ENCODE measurements at regions not wholly inside any gene's neighbourhood (a gene's known extent, or its start where the extent isn't known, plus 50 kb on each side); places are given as distances from the start of the nearest gene placed in this dataset.

- TF ChIP-seq EZH2 (IDR thresholded peaks at IDR 0.05; ENCODE audit: low read length, unreplicated experiment), result no peak
- TF ChIP-seq EZH2phosphoT487 (IDR thresholded peaks at IDR 0.05; ENCODE audit: borderline replicate concordance, low read length), result no peak
- TF ChIP-seq CTCF (conservative IDR thresholded peaks at IDR 0.05; ENCODE audit: low read depth, low read length), result no peak
- Histone ChIP-seq H2AFZ (ENCODE audit: low read length) (no peak overlapping the region), H4K20me1 (ENCODE audit: low read length) (no peaks in the 10 kb centered on the region), H3K4me2 (ENCODE audit: low read length) (no peak overlapping the region), H3K27me3 (ENCODE audit: low read length) (peaks cover 36% of the 10 kb centered on the region), H3K27ac (ENCODE audit: low read length) (no peak overlapping the region), H3K9me3 (ENCODE audit: low read length) (no peaks in the 10 kb centered on the region), H3K9ac (ENCODE audit: low read length) (no peak overlapping the region), H3K9me2 (replicated peaks; ENCODE audit: low read length) (no peaks in the 10 kb centered on the region), H3K4me1 (ENCODE audit: insufficient read depth, low read length) (peaks cover 11% of the 10 kb centered on the region), H3K4me3 (ENCODE audit: low read length) (no peak overlapping the region), H3K79me2 (ENCODE audit: low read length) (no peaks in the 10 kb centered on the region), H3K36me3 (ENCODE audit: low read depth, low read length) (no peaks in the 10 kb centered on the region), H3F3A (ENCODE audit: low read length, unreplicated experiment) (no peaks in the 10 kb centered on the region)
- no peak for DNase-seq
- ChIA-PET CTCF (no interaction called here), POLR2A (ENCODE audit: unreplicated experiment) (no interaction called here)
- ATAC-seq, result no peak
- BruUV-seq (replicated peaks), result no TSS peak
- intact Hi-C loops (cut with micrococcal nuclease), result loop anchor here (10.0 kb wide), 1 partner anchor 178 kb away; no protein-coding TSS in a partner anchor
Measured at GRCh38 chr11:95363164-95363563, 132.2 kb upstream of the SESN3 start.

DNA sequence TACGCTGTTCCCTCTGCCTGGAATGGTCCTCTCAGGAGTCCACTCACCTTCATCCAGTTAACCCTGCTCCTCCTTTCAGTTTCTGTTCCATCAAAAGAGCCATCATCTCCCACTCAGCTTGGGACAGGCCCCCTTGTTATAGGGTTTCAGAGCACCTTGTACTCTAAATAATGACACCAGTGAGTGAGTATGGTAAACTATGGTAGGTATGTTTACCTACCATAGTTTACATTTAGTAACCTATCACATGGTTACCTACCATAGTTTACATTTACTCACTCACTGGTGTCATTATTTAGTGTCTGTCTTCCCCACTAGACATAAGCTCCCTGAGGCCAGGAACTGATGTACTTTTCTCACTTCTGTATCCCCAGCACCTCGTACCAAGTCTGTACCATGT, 130.2 kb upstream of the SESN3 start:
- H3K4me3 ChIP-seq (ENCODE audit: low read length), result no peak overlapping the region
- TF ChIP-seq EZH2phosphoT487 (IDR thresholded peaks at IDR 0.05; ENCODE audit: borderline replicate concordance, low read length) (no peak), CTCF (conservative IDR thresholded peaks at IDR 0.05; ENCODE audit: low read depth, low read length) (no peak), EZH2 (IDR thresholded peaks at IDR 0.05; ENCODE audit: low read length, unreplicated experiment) (no peak)
- no TSS peak for BruUV-seq (replicated peaks)
- ChIA-PET CTCF (no interaction called here), POLR2A (ENCODE audit: unreplicated experiment) (no interaction called here)
- no peaks in the 10 kb centered on the region for H3F3A ChIP-seq (ENCODE audit: low read length, unreplicated experiment)
- H3K4me2 ChIP-seq (ENCODE audit: low read length), result no peak overlapping the region
- ATAC-seq (no peak), DNase-seq (no peak)
- H3K9me3 ChIP-seq (ENCODE audit: low read length), result no peaks in the 10 kb centered on the region
- no peaks in the 10 kb centered on the region for H4K20me1 ChIP-seq (ENCODE audit: low read length)
- intact Hi-C loops (cut with micrococcal nuclease), result loop anchor here (10.0 kb wide), 1 partner anchor 176 kb away; no protein-coding TSS in a partner anchor
- H3K27ac ChIP-seq (ENCODE audit: low read length), result no peak overlapping the region
- no peaks in the 10 kb centered on the region for H3K9me2 ChIP-seq (replicated peaks; ENCODE audit: low read length)
- no peaks in the 10 kb centered on the region for H3K36me3 ChIP-seq (ENCODE audit: low read depth, low read length)
- no peak overlapping the region for H3K9ac ChIP-seq (ENCODE audit: low read length)
- peaks cover 11% of the 10 kb centered on the region for H3K4me1 ChIP-seq (ENCODE audit: insufficient read depth, low read length)
- H3K79me2 ChIP-seq (ENCODE audit: low read length), result no peaks in the 10 kb centered on the region
- peaks cover 48% of the 10 kb centered on the region for H3K27me3 ChIP-seq (ENCODE audit: low read length)
- no peak overlapping the region for H2AFZ ChIP-seq (ENCODE audit: low read length)

GRCh38 chr11:95360377-95361075, 129.5 kb upstream of the SESN3 start:
- no peak for DNase-seq
- CTCF ChIA-PET, result no interaction called here

More at GRCh38 chr11:95360377-95361075, 129.5 kb upstream of the SESN3 start:
- BruUV-seq (replicated peaks), result no TSS peak
- no peak overlapping the region for H3K9ac ChIP-seq (ENCODE audit: low read length)
- H3K4me2 ChIP-seq (ENCODE audit: low read length), result no peak overlapping the region
- peaks cover 11% of the 10 kb centered on the region for H3K4me1 ChIP-seq (ENCODE audit: insufficient read depth, low read length)
- no peak overlapping the region for H3K4me3 ChIP-seq (ENCODE audit: low read length)
- H3K9me2 ChIP-seq (replicated peaks; ENCODE audit: low read length), result no peaks in the 10 kb centered on the region
- POLR2A ChIA-PET (ENCODE audit: unreplicated experiment), result no interaction called here
- TF ChIP-seq EZH2phosphoT487 (IDR thresholded peaks at IDR 0.05; ENCODE audit: borderline replicate concordance, low read length), result no peak
- TF ChIP-seq EZH2 (IDR thresholded peaks at IDR 0.05; ENCODE audit: low read length, unreplicated experiment), result no peak
- no peak for TF ChIP-seq CTCF (conservative IDR thresholded peaks at IDR 0.05; ENCODE audit: low read depth, low read length)
- H3K9me3 ChIP-seq (ENCODE audit: low read length), result no peaks in the 10 kb centered on the region
- H3K79me2 ChIP-seq (ENCODE audit: low read length), result no peaks in the 10 kb centered on the region
- no peak overlapping the region for H2AFZ ChIP-seq (ENCODE audit: low read length)
- no peak overlapping the region for H3K27ac ChIP-seq (ENCODE audit: low read length)
- intact Hi-C loops (cut with micrococcal nuclease), result loop anchor here (10.0 kb wide), 1 partner anchor 176 kb away; no protein-coding TSS in a partner anchor
- no peaks in the 10 kb centered on the region for H4K20me1 ChIP-seq (ENCODE audit: low read length)
- no peak for ATAC-seq
- H3K27me3 ChIP-seq (ENCODE audit: low read length), result peaks cover 54% of the 10 kb centered on the region
- no peaks in the 10 kb centered on the region for H3F3A ChIP-seq (ENCODE audit: low read length, unreplicated experiment)
- no peaks in the 10 kb centered on the region for H3K36me3 ChIP-seq (ENCODE audit: low read depth, low read length)
